ENCODE measurements at regions not wholly inside any gene's neighbourhood (a gene's known extent, or its start where the extent isn't known, plus 50 kb on each side); places are given as distances from the start of the nearest gene placed in this dataset.

GRCh38 chr3:25035526-25035925 is 392.5 kb upstream of the RARB start:
- TF ChIP-seq POLR2A (IDR thresholded peaks at IDR 0.05) (no peak), CTCF (IDR thresholded peaks at IDR 0.05) (no peak), EP300 (IDR thresholded peaks at IDR 0.05) (no peak)

Data from suprapubic skin (tissue), 3 donors.